HEK293 (cell line): ENCODE measurements at regions not wholly inside any gene's neighbourhood (a gene's known extent, or its start where the extent isn't known, plus 50 kb on each side); places are given as distances from the start of the nearest gene placed in this dataset.

Experiments
- CTCF ChIP-seq: fragments of 450-650 bp; formaldehyde crosslinking; IDR thresholded peaks from 2 replicates; pipeline ENCODE4 v1.5.1; 2016; ENCODE audit warnings: missing biosample characterization, missing genetic modification characterization
- MZF1 ChIP-seq: fragments of 450-650 bp; formaldehyde crosslinking; IDR thresholded peaks from 2 replicates; pipeline ENCODE4 v1.5.1; 2017; ENCODE audit warnings: missing biosample characterization, missing genetic modification characterization, borderline replicate concordance
- REST ChIP-seq: fragments of 450-650 bp; formaldehyde crosslinking; IDR thresholded peaks from 2 replicates; pipeline ENCODE4 v1.5.1; 2016; ENCODE audit warnings: missing biosample characterization, missing genetic modification characterization
- ZNF10 ChIP-seq: fragments of 450-650 bp; formaldehyde crosslinking; IDR thresholded peaks from 2 replicates; pipeline ENCODE4 v1.5.1; 2017; ENCODE audit warnings: missing biosample characterization, missing genetic modification characterization
- ZNF175 ChIP-seq: fragments of 450-650 bp; formaldehyde crosslinking; IDR thresholded peaks from 2 replicates; pipeline ENCODE4 v1.5.1; 2016; ENCODE audit warnings: missing biosample characterization, missing genetic modification characterization
- ZNF266 ChIP-seq: fragments of 450-650 bp; formaldehyde crosslinking; IDR thresholded peaks from 2 replicates; pipeline ENCODE4 v1.5.1; 2016; ENCODE audit warnings: missing biosample characterization, missing genetic modification characterization, low read depth
- ZNF274 ChIP-seq, 2 experiments: fragments of 200-500 bp in 1 of 2; fragments of 450-650 bp in 1 of 2; sonication (Bioruptor generic) in 1 of 2; formaldehyde crosslinking in 1 of 2; IDR thresholded peaks; 2 replicates each; pipeline versions ENCODE4 v1.5.1 to v1.6.1; 2014 to 2016; ENCODE audit warnings: borderline replicate concordance in 1 of 2, inconsistent platforms in 1 of 2, low read length in 1 of 2, missing biosample characterization in 1 of 2, missing genetic modification characterization in 1 of 2
- ZNF48 ChIP-seq: fragments of 450-650 bp; formaldehyde crosslinking; IDR thresholded peaks from 2 replicates; pipeline ENCODE4 v1.5.1; 2016; ENCODE audit warnings: missing biosample characterization, missing genetic modification characterization

GRCh38 chr3:132090921-132091320 lies 56.1 kb upstream of the CPNE4 start:
- TF ChIP-seq ZNF175 (tag by site-specific recombination) (no peak), CTCF (no peak), ZNF274 (IDR thresholded peaks at IDR 0.05; ENCODE audit: low read length) (no peak), ZNF274 (tag by site-specific recombination; IDR thresholded peaks at IDR 0.05; ENCODE audit: borderline replicate concordance) (no peak), ZNF10 (tag by site-specific recombination) (no peak), ZNF266 (tag by site-specific recombination) (no peak), MZF1 (tag by site-specific recombination) (no peak), REST (tag by site-specific recombination) (no peak), ZNF48 (tag by site-specific recombination) (no peak)
